Tibial nerve (tissue), 4 donors: ENCODE measurements at regions not wholly inside any gene's neighbourhood (a gene's known extent, or its start where the extent isn't known, plus 50 kb on each side); places are given as distances from the start of the nearest gene placed in this dataset.

Source experiments
- CTCF ChIP-seq, 5 experiments: fragments of 200-600 bp in 3 of 5; fragments of 450-650 bp in 2 of 5; sonication (generic) in 3 of 5; IDR thresholded peaks; one replicate each; pipeline ENCODE4 v1.5.1; 2016 to 2019; ENCODE audit warnings: antibody characterized with exemption in 5 of 5, mild to moderate bottlenecking in 3 of 5, moderate library complexity in 2 of 5
- EP300 ChIP-seq, 2 donors: sonication (generic); formaldehyde crosslinking; IDR thresholded peaks; one replicate each; pipeline ENCODE4 v1.6.1; 2017; ENCODE audit warnings: antibody characterized with exemption in 2 of 2, mild to moderate bottlenecking in 1 of 2

- no peak for TF ChIP-seq CTCF (IDR thresholded peaks at IDR 0.05)
- TF ChIP-seq EP300 (IDR thresholded peaks at IDR 0.05), result no peak
Measured at GRCh38 chr3:43907508-43907858, 216.7 kb downstream of the ABHD5 start.
